Activated CD4-positive, alpha-beta T cell treated with anti-CD3 and anti-CD28 coated beads, Interleukin-2, amount 10 ng/mL, durations not matched to agents 24 days and 14 days (primary cell): ENCODE measurements at regions not wholly inside any gene's neighbourhood (a gene's known extent, or its start where the extent isn't known, plus 50 kb on each side); places are given as distances from the start of the nearest gene placed in this dataset.
"Not testable (repeated sequence)": the region's sequence is repeated elsewhere in the genome, so short reads cannot be mapped to it uniquely, and the experiment has no call there.

Source experiments
- DNase-seq: peaks from one replicate; pipeline ENCODE4 v3.0.0; 2022
- H3K27ac Mint-ChIP-seq: one replicate; pipeline ENCODE4 v1.8.0; 2022; ENCODE audit warnings: mild to moderate bottlenecking, mixed read lengths
- H3K27me3 Mint-ChIP-seq: one replicate; pipeline ENCODE4 v1.8.0; 2022; ENCODE audit warnings: mixed read lengths
- H3K36me3 Mint-ChIP-seq: one replicate; pipeline ENCODE4 v1.8.0; 2022; ENCODE audit warnings: low read depth, mild to moderate bottlenecking, mixed read lengths
- H3K4me1 Mint-ChIP-seq: one replicate; pipeline ENCODE4 v1.8.0; 2021; ENCODE audit warnings: mixed read lengths
- H3K4me3 Mint-ChIP-seq: one replicate; pipeline ENCODE4 v1.8.0; 2022; ENCODE audit warnings: mild to moderate bottlenecking, moderate library complexity, mixed read lengths
- H3K9me3 Mint-ChIP-seq: one replicate; pipeline ENCODE4 v1.8.0; 2021; ENCODE audit warnings: mixed read lengths
- intact Hi-C: fragments of 100-400 bp; cut with micrococcal nuclease; formaldehyde crosslinking; loops from one replicate; pipeline ENCODE4 v1.15.1; 2023

- no peaks in the 10 kb centered on the region for H3K4me1 Mint-ChIP-seq
Measured at GRCh38 chr6:133786016-133786415, 102.9 kb upstream of the TCF21 start.

DNA sequence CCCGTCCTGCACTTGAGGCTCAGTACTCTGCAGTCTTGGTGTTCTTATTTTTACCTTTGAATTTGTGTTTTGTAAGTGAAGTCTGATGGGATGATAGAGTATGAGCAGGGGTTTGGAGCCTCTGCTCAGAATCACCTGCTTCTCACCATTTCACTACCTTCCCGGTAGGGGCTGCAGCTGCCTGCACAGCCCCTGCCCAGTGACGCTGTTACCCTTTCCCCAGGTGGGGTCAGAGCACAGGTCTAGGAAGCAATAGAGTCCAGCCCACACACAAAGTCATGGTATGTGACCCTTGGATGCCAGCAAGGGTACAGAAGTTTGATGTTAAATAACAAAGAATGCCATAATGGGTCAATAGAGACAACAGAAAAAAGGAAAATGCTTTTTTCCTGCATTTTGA lies 101.8 kb upstream of the TCF21 start:
- no peaks in the 10 kb centered on the region for H3K9me3 Mint-ChIP-seq
- H3K36me3 Mint-ChIP-seq: no peaks in the 10 kb centered on the region
- no peak overlapping the region for H3K27ac Mint-ChIP-seq
- H3K27me3 Mint-ChIP-seq: peaks cover 8% of the 10 kb centered on the region
- intact Hi-C loops: no loop called here
- DNase-seq: no peak
- no peak overlapping the region for H3K4me3 Mint-ChIP-seq
- H3K4me1 Mint-ChIP-seq: no peaks in the 10 kb centered on the region

More at GRCh38 chr6:133786016-133786415, 102.9 kb upstream of the TCF21 start:
- Mint-ChIP-seq H3K9me3 (no peaks in the 10 kb centered on the region), H3K4me3 (no peak overlapping the region), H3K27ac (no peak overlapping the region), H3K27me3 (peaks cover 10% of the 10 kb centered on the region), H3K36me3 (no peaks in the 10 kb centered on the region)
- no peak for DNase-seq
- intact Hi-C loops: no loop called here

GRCh38 chr6:133787859-133788505 lies 100.9 kb upstream of the TCF21 start:
- H3K4me1 Mint-ChIP-seq: no peaks in the 10 kb centered on the region

DNA sequence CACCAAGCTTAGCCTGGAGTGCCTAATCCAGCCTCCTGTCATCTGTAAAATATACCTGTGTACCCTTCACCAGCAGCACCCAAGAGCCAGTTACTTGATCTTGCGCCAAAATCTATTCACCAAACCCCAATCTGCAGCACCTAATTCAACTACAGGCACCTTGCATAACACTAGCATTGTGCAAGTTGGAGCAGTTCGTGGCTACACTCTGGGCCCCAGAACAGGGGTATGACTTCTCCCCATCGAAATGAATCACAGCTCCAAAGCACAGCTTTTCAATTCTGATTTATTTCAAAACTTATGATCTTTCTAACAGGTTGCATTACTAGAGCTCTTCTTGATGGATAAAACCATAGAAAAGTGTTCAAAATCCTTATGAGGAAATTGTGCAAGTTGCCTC lies 100.4 kb upstream of the TCF21 start:
- H3K27me3 Mint-ChIP-seq: peaks cover 8% of the 10 kb centered on the region
- DNase-seq: no peak
- no peaks in the 10 kb centered on the region for H3K9me3 Mint-ChIP-seq
- H3K27ac Mint-ChIP-seq: no peak overlapping the region
- H3K4me1 Mint-ChIP-seq: no peaks in the 10 kb centered on the region
- intact Hi-C loops: no loop called here
- no peak overlapping the region for H3K4me3 Mint-ChIP-seq
- no peaks in the 10 kb centered on the region for H3K36me3 Mint-ChIP-seq

More at GRCh38 chr6:133787859-133788505, 100.9 kb upstream of the TCF21 start:
- Mint-ChIP-seq H3K9me3 (no peaks in the 10 kb centered on the region), H3K27me3 (peaks cover 8% of the 10 kb centered on the region), H3K36me3 (no peaks in the 10 kb centered on the region), H3K27ac (no peak overlapping the region), H3K4me3 (no peak overlapping the region)
- intact Hi-C loops: no loop called here
- no peak for DNase-seq

DNA sequence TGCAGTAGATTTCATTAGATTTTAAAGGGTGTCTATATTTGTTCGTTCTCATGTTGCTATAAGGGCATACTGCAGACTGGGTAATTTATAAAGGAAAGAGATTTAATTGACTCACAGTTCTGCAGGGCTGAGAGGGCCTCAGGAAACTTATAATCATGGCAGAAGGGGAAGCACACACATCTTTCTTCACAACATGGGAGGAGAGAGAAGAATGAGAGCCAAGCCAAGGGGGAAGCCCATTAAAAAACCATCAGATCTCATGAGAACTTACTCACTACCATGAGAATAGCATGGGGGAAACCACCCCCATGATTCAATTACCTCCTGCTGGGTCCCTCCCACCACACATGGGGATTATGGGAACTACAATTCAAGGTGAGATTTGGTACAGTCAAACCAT lies 99.5 kb upstream of the TCF21 start:
- intact Hi-C loops, H3K4me3 Mint-ChIP-seq, H3K27me3 Mint-ChIP-seq, H3K36me3 Mint-ChIP-seq, H3K9me3 Mint-ChIP-seq, H3K4me1 Mint-ChIP-seq, DNase-seq, H3K27ac Mint-ChIP-seq: not testable (repeated sequence)

- H3K27ac Mint-ChIP-seq, intact Hi-C loops, H3K27me3 Mint-ChIP-seq, DNase-seq, H3K9me3 Mint-ChIP-seq, H3K36me3 Mint-ChIP-seq, H3K4me3 Mint-ChIP-seq, H3K4me1 Mint-ChIP-seq: not testable (repeated sequence)
Measured at GRCh38 chr6:133790756-133791155, 98.2 kb upstream of the TCF21 start.

DNA sequence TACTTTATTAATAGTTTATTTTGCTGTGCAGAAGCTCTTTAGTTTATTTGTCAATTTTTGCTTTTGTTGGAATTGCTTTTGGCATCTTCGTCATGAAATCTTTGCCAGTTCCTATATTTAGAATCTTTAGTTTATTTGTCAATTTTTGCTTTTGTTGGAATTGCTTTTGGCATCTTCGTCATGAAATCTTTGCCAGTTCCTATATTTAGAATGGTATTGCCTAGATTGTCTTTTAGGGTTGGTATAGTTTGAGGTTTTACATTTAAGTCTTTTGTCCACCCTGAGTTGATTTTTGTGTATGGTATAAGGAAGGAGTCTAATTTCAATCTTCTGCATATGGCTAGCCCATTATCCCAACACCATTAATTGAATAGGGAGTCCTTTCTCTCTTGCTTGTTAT lies 93.9 kb upstream of the TCF21 start:
- DNase-seq, H3K27ac Mint-ChIP-seq, H3K27me3 Mint-ChIP-seq, intact Hi-C loops, H3K4me3 Mint-ChIP-seq, H3K36me3 Mint-ChIP-seq, H3K9me3 Mint-ChIP-seq, H3K4me1 Mint-ChIP-seq: not testable (repeated sequence)

DNA sequence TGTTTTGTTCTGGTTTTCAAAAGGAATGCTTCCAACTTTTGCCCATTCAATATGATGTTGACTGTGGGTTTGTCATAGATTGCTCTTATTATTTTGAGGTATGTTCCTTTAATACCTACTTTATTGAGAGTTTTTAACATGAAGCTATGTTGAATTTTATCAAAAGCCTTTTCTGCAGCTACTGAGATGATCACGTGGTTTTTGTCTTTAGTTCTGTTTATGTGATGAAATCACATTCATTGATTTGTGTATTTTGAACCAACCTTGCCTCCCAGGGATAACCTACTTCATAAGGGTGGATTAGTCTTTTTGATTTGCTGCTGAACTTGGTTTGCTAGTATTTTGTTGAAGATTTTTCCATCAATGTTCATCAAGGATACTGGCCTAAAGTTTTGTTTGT lies 92.7 kb upstream of the TCF21 start:
- no peaks in the 10 kb centered on the region for H3K36me3 Mint-ChIP-seq
- intact Hi-C loops: no loop called here
- no peaks in the 10 kb centered on the region for H3K4me1 Mint-ChIP-seq
- H3K4me3 Mint-ChIP-seq: no peak overlapping the region
- peaks cover 5% of the 10 kb centered on the region for H3K27me3 Mint-ChIP-seq
- no peak overlapping the region for H3K27ac Mint-ChIP-seq
- DNase-seq: no peak
- H3K9me3 Mint-ChIP-seq: no peaks in the 10 kb centered on the region

DNA sequence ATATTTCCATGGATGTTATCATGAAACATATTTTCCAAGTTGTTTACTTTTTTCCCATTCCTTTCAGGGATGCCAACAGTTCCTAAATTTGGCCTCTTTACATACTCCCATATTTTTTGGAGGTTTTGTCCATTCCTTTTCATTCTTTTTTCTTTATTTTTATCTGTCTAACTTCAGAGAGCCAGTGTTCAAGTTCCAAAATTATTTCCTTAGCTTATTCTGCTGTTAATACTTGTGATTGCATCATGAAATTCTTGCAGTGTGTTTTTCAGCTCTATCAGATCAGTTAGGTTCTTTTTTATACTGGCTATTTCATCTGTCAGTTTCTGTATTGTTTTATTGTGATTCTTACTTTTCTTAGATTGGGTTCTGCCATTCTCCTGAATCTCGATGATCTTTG lies 89.9 kb upstream of the TCF21 start:
- Mint-ChIP-seq H3K36me3 (no peaks in the 10 kb centered on the region), H3K27ac (no peak overlapping the region), H3K4me3 (no peak overlapping the region), H3K4me1 (no peaks in the 10 kb centered on the region), H3K27me3 (peaks cover 5% of the 10 kb centered on the region), H3K9me3 (no peaks in the 10 kb centered on the region)
- DNase-seq: no peak
- intact Hi-C loops: no loop called here

GRCh38 chr6:133802861-133803260 lies 86.1 kb upstream of the TCF21 start:
- DNase-seq: no peak
- Mint-ChIP-seq H3K9me3 (no peaks in the 10 kb centered on the region), H3K27ac (no peak overlapping the region), H3K27me3 (peaks cover 5% of the 10 kb centered on the region), H3K4me3 (no peak overlapping the region), H3K4me1 (no peaks in the 10 kb centered on the region), H3K36me3 (no peaks in the 10 kb centered on the region)
- intact Hi-C loops: no loop called here

GRCh38 chr6:133804265-133804664 lies 84.6 kb upstream of the TCF21 start:
- peaks cover 5% of the 10 kb centered on the region for H3K27me3 Mint-ChIP-seq
- no peaks in the 10 kb centered on the region for H3K4me1 Mint-ChIP-seq
- H3K4me3 Mint-ChIP-seq: no peak overlapping the region
- H3K36me3 Mint-ChIP-seq: no peaks in the 10 kb centered on the region
- no peak for DNase-seq
- no peaks in the 10 kb centered on the region for H3K9me3 Mint-ChIP-seq
- H3K27ac Mint-ChIP-seq: no peak overlapping the region
- intact Hi-C loops: no loop called here

DNA sequence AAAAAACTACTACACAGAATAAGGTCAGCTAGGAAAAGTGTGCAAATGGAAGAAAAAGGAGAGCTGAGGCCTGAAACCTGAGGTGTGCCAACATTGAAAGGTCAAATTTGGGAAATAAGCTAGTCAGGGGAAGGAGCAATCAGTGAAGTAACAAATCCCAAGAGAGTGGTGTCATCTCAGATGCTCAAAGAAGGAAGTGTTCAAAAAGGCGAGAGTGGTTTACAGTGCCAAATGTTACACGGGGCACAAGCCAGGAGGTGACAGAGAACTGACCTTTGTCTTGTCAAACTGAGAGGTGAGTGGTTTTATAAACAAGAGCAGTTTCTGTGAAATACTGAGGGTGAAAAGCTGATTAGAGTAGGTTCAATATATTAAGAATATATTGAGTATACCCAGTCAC lies 83.0 kb upstream of the TCF21 start:
- H3K27me3 Mint-ChIP-seq: peaks cover 6% of the 10 kb centered on the region
- no peak overlapping the region for H3K27ac Mint-ChIP-seq
- intact Hi-C loops: no loop called here
- H3K36me3 Mint-ChIP-seq: no peaks in the 10 kb centered on the region
- no peaks in the 10 kb centered on the region for H3K4me1 Mint-ChIP-seq
- no peak overlapping the region for H3K4me3 Mint-ChIP-seq
- H3K9me3 Mint-ChIP-seq: no peaks in the 10 kb centered on the region
- no peak for DNase-seq

DNA sequence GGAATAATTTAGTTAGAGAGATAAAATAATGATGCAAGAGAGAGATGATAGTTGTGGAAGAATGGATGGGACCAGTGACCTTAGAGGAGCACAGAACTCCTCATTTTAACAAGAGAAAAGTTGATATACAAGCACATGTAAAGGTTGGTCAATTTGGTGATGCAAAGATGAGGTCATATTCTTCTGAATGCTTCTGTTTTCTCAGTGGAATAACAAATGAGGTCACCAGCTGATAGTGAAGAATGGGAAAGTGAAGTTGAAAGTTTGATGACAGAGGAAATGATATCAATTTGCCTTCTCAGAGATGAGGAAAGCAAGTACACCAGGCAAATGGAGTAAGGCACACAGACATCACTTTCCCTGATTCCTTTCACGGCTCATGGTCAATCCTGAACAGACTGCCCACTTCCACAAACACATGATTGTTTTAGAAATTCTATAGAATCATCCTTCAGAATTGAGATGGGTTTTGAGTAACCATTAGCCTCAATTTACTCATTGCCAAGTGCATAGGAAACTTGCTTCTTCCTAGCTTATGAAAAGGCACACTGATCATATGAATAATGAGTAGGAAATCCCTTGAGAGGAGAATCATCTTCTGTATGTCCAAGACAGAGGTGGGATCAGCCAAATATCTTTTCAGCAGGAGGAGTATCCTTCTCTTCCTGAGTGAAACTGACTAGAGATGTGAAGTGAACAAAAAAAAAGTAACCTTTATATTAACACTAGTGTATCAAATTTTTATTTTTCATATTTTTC lies 82.4 kb upstream of the TCF21 start:
- Mint-ChIP-seq H3K9me3 (no peaks in the 10 kb centered on the region), H3K4me1 (no peaks in the 10 kb centered on the region), H3K4me3 (no peak overlapping the region), H3K36me3 (no peaks in the 10 kb centered on the region), H3K27me3 (peaks cover 9% of the 10 kb centered on the region), H3K27ac (no peak overlapping the region)
- intact Hi-C loops: no loop called here
- DNase-seq: no peak

- intact Hi-C loops: no loop called here
Measured at GRCh38 chr6:133807501-133807900, 81.4 kb upstream of the TCF21 start.

GRCh38 chr6:133809406-133809805 lies 79.5 kb upstream of the TCF21 start:
- no peak overlapping the region for H3K4me3 Mint-ChIP-seq
- no peaks in the 10 kb centered on the region for H3K36me3 Mint-ChIP-seq
- H3K27me3 Mint-ChIP-seq: peaks cover 9% of the 10 kb centered on the region

More at GRCh38 chr6:133807501-133807900, 81.4 kb upstream of the TCF21 start:
- Mint-ChIP-seq H3K27ac (no peak overlapping the region), H3K27me3 (peaks cover 9% of the 10 kb centered on the region), H3K9me3 (no peaks in the 10 kb centered on the region), H3K4me3 (no peak overlapping the region), H3K36me3 (no peaks in the 10 kb centered on the region), H3K4me1 (no peaks in the 10 kb centered on the region)
- no peak for DNase-seq

More at GRCh38 chr6:133809406-133809805, 79.5 kb upstream of the TCF21 start:
- H3K9me3 Mint-ChIP-seq: no peaks in the 10 kb centered on the region
- no peaks in the 10 kb centered on the region for H3K4me1 Mint-ChIP-seq
- no peak for DNase-seq
- no peak overlapping the region for H3K27ac Mint-ChIP-seq
- intact Hi-C loops: no loop called here
